M059J (cell line): ENCODE measurements at regions not wholly inside any gene's neighbourhood (a gene's known extent, or its start where the extent isn't known, plus 50 kb on each side); places are given as distances from the start of the nearest gene placed in this dataset.
"Not testable (repeated sequence)": the region's sequence is repeated elsewhere in the genome, so short reads cannot be mapped to it uniquely, and the experiment has no call there.

Experiments used
- DNase-seq: peaks from one replicate; pipeline ENCODE4 v3.0.0-alpha.2; 2012; ENCODE audit warnings: low read depth

DNA sequence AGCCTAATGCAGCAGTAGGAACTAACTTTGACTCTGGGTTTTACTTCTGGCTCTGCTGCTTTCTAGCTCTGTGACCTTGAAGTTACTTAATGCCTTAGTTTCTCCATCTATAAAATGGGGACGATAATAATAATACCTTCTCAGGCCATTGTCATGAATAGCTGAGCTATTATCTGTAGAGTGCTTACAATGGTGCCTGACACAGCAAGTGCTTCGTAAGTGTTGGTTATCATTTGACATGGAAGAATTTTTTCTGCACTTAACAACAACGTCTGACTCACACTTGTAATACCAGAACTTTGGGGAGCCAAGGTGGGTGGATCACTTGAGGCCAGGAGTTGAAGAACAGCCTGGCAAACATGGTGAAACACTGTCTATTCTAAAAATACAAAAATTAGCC lies 140.5 kb downstream of the ARL4A start:
- peak; percentile 9 for DNase-seq

DNA sequence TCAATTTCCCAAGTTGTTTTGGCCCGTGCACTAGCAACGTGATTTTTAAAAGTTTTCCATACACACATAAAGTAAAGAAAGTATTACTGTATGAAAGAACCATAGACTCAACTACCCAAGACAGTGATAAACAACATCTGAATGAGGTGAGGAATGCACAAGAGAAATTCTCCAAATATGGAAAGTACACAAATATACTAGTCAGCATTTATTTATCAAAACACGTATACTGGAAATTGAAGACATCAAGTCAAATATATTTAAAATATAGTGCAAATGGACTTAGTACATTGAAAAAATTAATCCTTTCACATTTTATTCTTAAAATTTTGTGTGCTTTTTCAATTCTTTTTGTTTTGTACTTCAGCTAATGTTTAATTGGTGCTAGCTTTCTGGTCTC lies 143.6 kb downstream of the ARL4A start:
- DNase-seq = no peak

DNA sequence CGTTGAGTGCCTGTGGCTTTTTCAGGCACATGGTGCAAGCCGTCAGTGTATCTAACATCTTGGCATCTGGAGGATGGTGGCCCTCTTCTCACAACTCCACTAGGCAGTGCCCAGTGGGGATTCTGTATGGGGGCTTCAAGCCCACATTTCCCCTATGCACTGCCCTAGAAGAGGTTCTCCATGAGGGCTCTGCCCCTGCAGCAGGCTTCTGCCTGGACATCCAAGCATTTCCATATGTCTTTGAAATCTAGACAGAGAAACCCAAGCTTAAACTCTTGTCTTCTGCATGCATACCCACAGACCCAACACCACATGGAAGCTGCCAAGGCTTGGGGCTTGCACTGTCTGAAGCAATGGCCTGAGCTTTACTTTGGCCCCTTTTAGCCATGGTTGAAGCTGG lies 146.4 kb downstream of the ARL4A start:
- no peak for DNase-seq

DNA sequence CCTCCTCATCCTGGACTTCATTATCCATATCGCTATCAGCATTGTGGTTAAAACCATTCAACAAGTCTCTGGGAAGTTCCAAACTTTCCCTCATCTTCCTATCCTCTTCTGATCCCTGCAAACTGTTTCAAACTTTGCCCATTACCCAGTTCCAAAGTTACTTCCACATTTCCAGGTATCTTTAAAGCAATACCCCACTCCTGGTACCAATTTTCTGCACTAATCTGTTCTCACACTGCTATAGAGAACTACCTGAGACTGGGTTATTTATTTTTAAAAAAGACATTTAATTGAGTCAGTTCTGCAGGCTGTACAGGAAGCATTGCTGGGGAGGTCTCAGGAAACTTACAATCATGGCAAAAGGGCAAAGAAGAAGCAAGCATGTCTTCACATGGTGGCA lies 147.3 kb downstream of the ARL4A start:
- no peak for DNase-seq

DNA sequence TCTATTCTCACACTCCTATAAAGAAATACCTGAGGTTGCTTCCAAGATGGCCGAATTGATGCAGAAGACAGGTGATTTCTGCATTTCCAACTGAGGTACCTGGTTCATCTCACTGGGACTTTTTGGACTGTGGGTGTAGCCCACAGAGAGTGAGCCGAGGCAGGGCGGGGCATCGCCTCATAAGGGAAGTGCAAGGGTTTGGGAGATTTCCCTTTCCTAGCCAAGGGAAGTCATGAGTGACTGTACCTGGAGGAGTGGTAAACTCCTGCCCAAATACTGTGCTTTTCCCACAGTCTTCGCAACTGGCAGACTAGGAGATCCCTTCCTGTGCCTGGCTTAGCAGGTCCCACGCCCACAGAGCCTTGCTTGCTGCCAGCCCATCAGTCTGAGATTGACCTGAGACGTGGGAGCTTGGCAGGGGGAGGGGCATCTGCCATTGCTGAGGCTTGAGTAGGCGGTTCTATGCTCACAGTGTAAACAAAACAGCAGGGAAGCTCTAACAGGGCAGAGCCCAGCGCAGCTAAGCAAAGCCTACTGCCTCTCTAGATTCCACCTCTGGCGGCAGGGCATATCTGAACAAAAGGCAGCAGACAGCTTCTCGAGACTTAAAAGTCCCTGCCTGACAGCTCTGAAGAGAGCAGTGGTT lies 152.2 kb downstream of the ARL4A start:
- no peak for DNase-seq

DNA sequence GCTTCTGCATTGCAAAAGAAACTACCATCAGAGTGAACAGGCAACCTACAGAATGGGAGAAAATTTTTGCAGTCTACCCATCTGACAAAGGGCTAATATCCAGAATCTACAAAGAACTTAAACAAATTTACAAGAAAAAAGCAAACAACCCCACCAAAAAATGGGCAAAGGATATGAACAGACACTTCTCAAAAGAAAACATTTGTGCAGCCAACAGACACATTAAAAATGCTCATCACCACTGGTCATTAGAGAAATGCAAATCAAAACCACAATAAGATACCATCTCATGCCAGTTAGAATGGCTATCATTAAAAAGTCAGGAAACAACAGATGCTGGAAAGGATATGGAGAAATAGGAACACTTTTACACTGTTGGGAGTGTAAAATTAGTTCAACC lies 157.3 kb downstream of the ARL4A start:
- DNase-seq = not testable (repeated sequence)

DNA sequence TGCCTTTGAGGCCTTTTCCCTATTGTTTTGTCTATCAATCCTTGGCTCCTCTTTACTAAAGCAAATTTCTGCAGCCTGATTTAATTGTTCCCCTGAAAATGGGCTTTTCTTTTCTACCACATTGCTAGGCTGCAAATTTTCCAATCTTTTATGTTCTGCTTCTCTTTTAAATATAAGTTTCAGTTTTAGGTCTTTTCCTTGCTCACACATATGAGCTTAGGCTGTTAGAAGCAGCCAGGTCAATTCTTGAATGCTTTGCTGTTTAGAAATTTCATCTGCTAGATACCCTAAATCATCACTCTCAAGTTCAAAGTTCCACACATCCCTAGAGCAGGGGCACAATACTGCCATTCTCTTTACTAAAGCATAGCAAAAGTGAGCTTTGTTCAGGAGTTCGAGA lies 159.6 kb downstream of the ARL4A start:
- no peak for DNase-seq

DNA sequence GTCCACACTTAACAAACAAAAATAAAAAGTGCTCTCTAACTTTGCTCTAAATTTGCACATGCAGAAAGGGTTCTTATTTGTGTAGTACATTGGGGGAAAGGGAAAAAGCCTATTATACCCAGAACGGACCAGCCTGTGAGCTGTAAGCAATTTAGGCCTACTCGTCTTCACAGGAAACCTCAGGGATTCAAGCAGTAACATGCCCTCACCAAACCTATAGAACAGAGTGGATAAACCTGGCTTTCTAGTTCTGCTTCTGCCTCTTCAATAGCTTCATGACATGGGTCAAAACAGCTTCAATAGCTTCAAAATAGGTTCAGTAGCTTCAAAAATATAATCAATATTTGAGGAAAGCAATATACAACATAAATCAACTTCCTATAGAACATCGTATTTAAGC lies 163.7 kb downstream of the ARL4A start:
- no peak for DNase-seq

DNA sequence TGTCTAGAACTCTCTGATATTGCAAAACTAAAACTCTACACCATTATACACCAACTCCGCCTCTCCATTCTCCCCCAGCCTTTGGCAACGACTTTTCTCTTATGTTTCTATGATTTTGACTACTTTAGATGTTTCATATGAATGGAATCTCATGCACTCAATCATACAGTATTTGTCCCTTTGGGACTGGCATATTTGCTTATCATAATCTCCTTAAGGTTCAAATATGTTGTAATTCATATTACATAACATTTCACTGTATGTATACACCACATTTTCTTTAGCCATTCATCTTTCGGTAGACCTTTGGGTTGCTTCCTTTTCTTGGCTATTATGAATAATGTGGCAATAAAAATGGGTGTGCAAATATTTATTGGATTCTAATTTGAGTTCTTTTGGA lies 164.4 kb downstream of the ARL4A start:
- no peak for DNase-seq

DNA sequence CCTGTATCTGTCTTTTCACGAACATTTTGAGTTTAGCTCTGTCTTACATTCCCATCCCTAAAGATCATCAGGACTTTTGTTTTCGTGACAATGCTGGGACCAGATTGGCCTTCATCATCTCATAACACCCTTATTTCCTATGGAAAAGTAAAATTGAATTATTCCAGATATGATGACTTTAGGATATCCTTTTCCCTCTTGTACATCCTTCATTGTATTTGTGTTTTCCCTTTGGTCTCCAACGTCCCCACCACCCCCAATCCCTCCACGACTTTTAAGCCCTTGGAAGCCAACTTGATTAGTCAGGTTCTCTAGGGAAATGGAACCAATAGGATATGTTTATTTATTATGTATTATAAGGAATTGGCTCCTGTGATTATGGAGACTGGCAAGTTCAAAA lies 167.6 kb downstream of the ARL4A start:
- no peak for DNase-seq

DNA sequence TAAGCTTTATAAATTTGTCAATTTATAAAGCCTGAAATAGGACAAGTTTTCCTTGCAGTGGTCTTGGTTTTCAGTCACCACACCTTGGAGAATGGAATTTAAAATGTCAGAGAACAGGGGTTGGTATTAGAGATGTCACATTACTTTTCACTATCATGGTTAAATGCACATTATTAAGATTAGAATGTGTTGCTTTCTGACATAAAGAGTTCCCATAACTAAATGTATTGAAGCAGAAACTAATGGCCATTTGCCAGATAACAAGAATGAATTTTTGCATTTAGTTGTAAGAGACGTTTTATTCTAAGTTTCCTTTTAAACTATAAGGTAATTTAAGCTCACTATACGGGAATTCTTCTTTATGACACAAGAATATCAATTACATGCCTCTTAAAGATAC lies 172.3 kb downstream of the ARL4A start:
- no peak for DNase-seq

DNA sequence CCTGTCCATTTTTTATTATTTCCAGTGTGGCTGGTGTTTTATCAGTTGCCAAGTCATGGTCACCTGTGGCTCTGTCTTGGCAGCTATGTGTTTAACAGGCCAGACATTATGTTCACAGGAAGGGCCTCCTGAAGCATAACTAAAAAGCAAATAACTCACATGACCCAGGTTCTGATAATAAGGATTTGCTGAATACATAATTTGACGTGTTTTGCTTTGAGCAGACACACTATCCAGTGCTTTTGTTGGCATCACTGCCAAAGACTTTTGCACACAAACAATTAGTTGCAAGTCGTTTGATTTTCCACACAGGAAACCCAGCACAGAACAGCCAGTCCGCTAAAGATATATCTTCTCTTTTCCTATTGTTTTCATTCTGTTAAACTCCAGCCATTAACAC lies 173.6 kb downstream of the ARL4A start:
- DNase-seq = no peak

DNA sequence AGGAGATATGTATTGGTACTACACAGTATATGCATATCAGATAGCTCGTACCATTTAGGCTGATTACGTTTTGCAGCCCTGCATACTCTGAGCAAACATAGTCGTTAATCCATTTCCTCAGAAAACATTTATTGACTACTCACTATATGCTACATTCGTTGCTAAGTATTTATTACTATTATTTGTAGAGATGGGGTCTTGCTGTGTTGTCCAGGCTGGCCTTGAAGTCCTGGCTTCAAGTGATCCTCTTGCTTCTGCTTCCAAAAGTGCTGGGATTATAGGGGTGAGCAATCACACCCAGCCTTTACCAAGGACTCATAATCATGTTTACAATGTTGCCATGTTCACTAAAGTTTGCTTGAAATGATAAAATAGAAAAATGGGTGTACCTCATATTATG lies 174.7 kb downstream of the ARL4A start:
- DNase-seq = no peak

DNA sequence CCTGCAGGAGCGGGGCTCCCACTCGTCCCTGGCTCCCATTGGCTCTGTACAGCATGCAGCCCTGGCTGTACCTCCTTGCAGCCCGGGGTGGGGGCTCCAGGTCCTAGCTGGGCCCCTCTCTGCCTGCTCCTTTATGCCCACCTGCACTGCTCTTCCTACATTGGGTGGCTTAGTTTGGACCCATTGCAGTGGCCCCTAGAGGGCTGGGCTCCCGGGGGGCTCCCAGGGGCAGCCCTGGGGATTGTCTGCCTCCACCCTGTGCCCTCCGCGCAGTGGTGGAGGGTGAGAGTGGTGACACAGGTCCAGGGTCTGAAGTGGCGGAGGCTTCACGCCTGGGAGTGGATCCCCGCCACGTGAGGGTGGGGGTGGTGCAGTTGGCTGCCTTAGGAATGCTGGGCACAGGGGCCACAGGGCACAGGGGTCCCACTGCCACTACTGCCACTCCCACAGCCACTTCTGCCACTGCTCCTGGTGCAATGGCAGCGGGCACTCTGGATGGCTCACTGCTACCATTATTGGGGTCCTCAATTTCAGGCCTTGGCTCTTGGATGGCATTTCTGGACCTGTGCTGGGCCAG lies 177.1 kb downstream of the ARL4A start:
- no peak for DNase-seq

DNA sequence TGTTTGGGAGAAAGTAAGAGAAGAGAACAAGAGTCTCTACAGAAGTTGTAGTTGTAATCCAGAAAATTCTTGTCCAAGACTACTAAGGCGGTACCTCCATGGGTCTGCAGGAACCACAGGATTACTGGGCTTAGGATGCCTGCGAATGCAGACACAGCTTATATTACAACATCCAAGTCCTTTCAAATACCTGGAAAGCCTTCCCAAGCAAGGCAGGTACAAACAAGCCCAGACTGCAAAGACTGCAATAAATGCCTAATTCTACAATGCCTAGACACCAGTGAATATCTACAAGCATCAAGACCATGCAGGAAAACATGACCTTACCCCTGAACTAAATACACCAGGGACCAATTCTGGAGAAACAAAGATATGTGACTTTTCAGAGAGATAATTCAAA lies 178.2 kb downstream of the ARL4A start:
- no peak for DNase-seq

DNA sequence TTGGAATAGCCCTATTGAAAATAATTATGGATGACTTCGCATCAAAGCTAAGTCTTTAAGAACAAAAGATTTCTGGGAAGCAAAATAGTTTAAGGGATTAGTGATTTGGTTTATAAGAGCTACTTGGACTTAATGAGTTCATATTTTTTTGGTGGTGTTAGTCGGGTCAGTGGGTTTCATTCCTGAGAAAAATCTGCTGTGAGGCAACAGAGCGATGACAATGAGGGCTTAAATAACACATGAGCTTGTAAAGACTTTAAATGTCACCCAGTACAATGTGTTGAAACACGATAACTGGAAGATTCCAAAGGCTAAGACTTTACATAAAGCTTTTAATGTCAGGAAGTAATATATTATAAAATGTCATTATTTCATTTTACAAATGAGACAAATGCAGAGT lies 178.8 kb downstream of the ARL4A start:
- no peak for DNase-seq

DNA sequence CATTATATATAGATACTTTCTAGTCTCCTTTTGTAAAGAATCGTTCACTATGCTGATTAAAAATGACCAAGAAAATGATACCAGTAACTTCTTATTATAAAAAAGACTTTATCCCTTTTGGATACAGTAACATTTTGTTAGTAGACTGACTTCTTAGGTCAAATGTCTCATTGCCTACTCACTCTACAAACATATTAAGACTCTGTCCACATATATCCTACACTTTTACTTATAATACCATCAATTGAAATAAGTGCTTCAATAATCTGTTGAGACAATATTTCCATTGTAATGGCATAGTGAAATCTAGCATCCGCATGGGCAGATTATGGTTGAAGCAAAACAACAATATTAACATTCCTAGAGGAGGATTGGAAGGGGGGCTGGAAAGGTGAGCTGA lies 180.6 kb downstream of the ARL4A start:
- no peak for DNase-seq

DNA sequence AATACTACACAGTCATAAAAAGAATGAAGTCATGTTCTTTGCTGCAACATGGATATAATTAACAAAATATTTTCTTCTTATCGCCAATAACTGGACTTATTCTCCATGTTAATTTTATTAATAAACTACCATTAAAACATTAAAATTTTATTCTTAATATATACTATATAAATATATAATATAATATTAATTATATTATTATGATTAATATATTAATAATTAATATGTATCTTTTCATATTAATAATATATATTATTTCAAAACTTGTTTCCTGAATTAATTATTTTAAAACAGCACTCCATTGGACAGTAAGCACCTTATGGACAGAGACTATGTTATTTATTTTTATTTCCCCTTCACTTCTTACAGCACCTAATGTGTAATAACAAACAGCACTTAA lies 182.8 kb downstream of the ARL4A start:
- DNase-seq = no peak

DNA sequence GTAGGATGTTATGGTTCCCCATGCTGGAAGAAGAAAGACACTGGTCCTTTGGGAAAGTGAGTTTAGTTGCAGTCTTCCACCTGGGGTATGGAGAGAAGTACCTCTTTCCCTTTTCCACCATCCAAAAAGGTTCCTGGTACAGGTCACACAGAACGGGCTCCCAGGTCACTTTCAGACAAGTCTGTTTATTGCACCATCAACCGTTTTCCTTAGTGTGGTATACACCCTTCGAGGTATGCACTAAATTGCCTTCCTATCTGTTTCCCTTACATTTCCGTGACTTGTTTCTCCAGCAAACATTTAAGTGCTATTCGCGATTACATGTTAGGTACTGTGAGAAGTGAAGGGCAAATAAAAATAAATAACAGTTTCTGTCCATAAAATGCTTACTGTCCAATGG lies 185.1 kb downstream of the ARL4A start:
- DNase-seq = no peak

DNA sequence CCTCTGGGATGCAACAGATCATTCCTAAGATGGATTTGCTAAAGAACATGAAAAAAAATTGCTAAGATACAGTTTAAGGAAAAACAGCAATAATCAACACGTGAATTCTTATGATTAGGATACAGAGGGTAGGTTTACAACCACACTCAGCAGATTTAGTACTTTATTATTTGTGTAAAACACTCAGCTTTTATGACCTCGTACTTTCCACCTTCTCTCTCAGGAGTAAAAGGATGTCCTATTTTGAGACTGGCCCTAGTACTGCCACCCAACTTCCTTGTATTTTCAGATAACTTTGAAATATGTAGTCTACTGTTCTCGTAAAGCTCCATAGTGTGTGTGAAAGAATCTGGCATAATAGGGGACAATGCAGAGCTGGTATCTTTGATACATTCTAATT lies 186.1 kb downstream of the ARL4A start:
- no peak for DNase-seq

DNA sequence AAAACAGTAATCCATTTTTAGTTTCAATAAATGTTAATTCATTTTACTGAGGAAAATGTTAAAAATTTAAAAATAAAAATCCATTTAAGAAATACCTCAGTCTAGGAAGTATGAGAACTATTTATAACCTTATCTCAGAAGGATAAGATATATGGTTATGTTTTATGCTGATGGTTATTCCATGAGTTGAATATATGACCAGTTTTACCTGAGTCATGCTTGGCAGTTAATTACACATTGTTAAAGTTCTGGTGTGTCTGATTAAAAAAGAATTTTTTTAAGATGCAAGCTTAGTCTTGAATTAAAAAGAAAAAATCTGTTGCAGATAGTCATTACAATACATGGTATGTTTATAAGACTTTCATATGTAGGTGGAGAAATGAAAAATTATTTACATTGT lies 191.7 kb downstream of the ARL4A start:
- no peak for DNase-seq

DNA sequence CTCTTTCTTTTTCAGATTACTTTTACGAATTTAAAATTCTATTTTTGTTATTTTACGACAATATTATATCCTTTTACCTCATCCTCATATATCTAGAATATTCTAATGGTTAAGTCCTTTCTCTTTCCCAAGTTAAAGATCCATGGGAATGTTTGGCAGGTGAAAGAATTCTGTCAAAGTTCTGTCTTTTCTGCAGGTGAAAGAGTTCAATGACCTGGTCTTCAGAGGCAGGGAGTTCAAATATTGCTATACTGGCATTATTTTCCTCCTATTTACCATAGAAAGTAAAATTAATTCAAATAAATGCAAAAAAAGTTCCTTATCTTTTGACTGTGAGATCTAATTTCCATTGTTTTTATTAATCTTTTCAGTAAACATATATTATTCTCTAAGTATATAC lies 194.3 kb downstream of the ARL4A start:
- no peak for DNase-seq

DNA sequence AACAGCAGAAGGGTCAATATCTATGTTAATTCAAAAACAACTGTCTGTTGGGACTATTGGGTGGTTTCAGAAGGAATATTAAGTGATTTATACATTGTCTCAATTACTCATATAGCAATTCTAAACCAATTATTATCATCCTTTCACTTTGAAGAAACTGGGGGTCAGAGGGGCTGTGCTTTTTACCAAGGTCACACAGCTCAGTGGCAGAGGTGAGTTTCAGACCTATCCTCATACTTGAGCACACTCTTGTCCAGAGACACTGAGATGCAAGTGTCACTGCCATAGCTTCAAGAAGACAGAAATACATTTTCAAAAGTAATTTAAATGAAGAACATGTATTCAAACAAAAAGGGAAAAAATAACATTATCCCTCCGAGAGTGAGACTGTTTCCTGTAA lies 195.3 kb downstream of the ARL4A start:
- DNase-seq = no peak

DNA sequence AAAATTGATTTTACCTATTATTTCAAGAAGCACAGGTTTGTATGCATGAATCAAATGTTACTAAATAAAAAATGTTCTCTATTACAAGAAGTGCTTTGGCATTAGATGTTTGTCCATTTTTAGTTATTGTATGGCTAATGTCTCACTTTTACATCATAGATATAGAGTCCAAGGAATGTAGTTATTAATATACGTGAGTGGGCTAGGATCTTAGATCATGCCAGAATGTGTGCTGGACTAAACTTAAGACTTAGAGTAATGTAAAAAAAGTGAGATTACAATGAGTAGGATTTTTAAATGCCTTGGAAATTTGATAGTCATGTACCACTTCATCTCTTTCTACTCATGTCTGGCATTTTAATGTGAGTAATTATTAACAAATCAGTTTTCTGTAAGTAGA lies 196.6 kb downstream of the ARL4A start:
- DNase-seq = no peak
